ENCODE measurements at regions not wholly inside any gene's neighbourhood (a gene's known extent, or its start where the extent isn't known, plus 50 kb on each side); places are given as distances from the start of the nearest gene placed in this dataset.
"Not testable (repeated sequence)": the region's sequence is repeated elsewhere in the genome, so short reads cannot be mapped to it uniquely, and the experiment has no call there.

GRCh38 chr2:161067846-161068350 is 92.3 kb upstream of the TANK start:
- DNase-seq (ENCODE audit: low spot score), result no peak

GRCh38 chr2:161068670-161069069 is 91.6 kb upstream of the TANK start:
- DNase-seq (ENCODE audit: low spot score), result no peak

- DNase-seq (ENCODE audit: low spot score), result no peak
Measured at GRCh38 chr2:161070693-161071479, 89.3 kb upstream of the TANK start.

GRCh38 chr2:161072436-161072835 is 87.8 kb upstream of the TANK start:
- not testable (repeated sequence) for DNase-seq (ENCODE audit: low spot score)

GRCh38 chr2:161075701-161076100 is 84.5 kb upstream of the TANK start:
- DNase-seq (ENCODE audit: low spot score), result no peak

GRCh38 chr2:161076936-161077335 is 83.3 kb upstream of the TANK start:
- DNase-seq (ENCODE audit: low spot score), result no peak

GRCh38 chr2:161077367-161078210 is 82.6 kb upstream of the TANK start:
- no peak for DNase-seq (ENCODE audit: low spot score)

GRCh38 chr2:161078211-161078539 is 82.1 kb upstream of the TANK start:
- no peak for DNase-seq (ENCODE audit: low spot score)

GRCh38 chr2:161085149-161085548 is 75.1 kb upstream of the TANK start:
- no peak for DNase-seq (ENCODE audit: low spot score)

- no peak for DNase-seq (ENCODE audit: low spot score)
Measured at GRCh38 chr2:161088658-161089350, 71.4 kb upstream of the TANK start.

- no peak for DNase-seq (ENCODE audit: low spot score)
Measured at GRCh38 chr2:161090411-161090810, 69.8 kb upstream of the TANK start.

- no peak for DNase-seq (ENCODE audit: low spot score)
Measured at GRCh38 chr2:161095314-161095713, 64.9 kb upstream of the TANK start.

- DNase-seq (ENCODE audit: low spot score), result no peak
Measured at GRCh38 chr2:161096336-161096735, 63.9 kb upstream of the TANK start.

- no peak for DNase-seq (ENCODE audit: low spot score)
Measured at GRCh38 chr2:161097157-161097556, 63.1 kb upstream of the TANK start.

- no peak for DNase-seq (ENCODE audit: low spot score)
Measured at GRCh38 chr2:161100211-161100895, 59.9 kb upstream of the TANK start.

GRCh38 chr2:161101406-161101805 is 58.8 kb upstream of the TANK start:
- no peak for DNase-seq (ENCODE audit: low spot score)

GRCh38 chr2:161102770-161103450 is 57.3 kb upstream of the TANK start:
- no peak for DNase-seq (ENCODE audit: low spot score)

GRCh38 chr2:161103451-161103831 is 56.8 kb upstream of the TANK start:
- no peak for DNase-seq (ENCODE audit: low spot score)

GRCh38 chr2:161104054-161104553 is 56.1 kb upstream of the TANK start:
- DNase-seq (ENCODE audit: low spot score), result no peak

GRCh38 chr2:161107265-161107664 is 53.0 kb upstream of the TANK start:
- no peak for DNase-seq (ENCODE audit: low spot score)

All from COLO829 (cell line).